SK-N-SH (cell line): ENCODE measurements at regions not wholly inside any gene's neighbourhood (a gene's known extent, or its start where the extent isn't known, plus 50 kb on each side); places are given as distances from the start of the nearest gene placed in this dataset.

Experiments
- CTCF ChIA-PET: fragments of 300-600, 350-600 bp; formaldehyde crosslinking; extraction: SDS; loops from one replicate; lab custom pipeline; 2021; lab: Yijun Ruan, JAX
- POLR2A ChIA-PET: fragments of 350-600 bp; sonication (Branson Sonifier 250); formaldehyde crosslinking; extraction: SDS; loops from one replicate; lab custom pipeline; 2020; ENCODE audit warnings: antibody characterized with exemption, inconsistent platforms; lab: Yijun Ruan, JAX
- DNase-seq: peaks from one replicate; pipeline ENCODE4 v3.0.0; 2012
- H2AFZ ChIP-seq: fragments of 200-600 bp; sonication (generic); 2 replicates; pipeline ENCODE4 v1.8.1; 2016; ENCODE audit warnings: antibody characterized with exemption, mild to moderate bottlenecking, low read depth
- H3F3A ChIP-seq: fragments of 200-600 bp; sonication (generic); replicated peaks from 2 replicates; pipeline ENCODE3; 2016; ENCODE audit warnings: antibody characterized with exemption, mild to moderate bottlenecking; ENCODE audit not compliant: insufficient read depth
- H3K27ac ChIP-seq, 2 experiments: fragments of 200-500 bp in 1 of 2; fragments of 200-600 bp in 1 of 2; sonication (Bioruptor generic) in 1 of 2; sonication (generic), shearing (Covaris generic) in 1 of 2; 2 replicates each; pipeline versions ENCODE4 v1.5.1 to v1.6.1; 2014 to 2016; ENCODE audit warnings: low read depth in 2 of 2, inconsistent platforms in 1 of 2, low read length in 1 of 2, mild to moderate bottlenecking in 1 of 2, mixed read lengths in 1 of 2
- H3K27me3 ChIP-seq: fragments of 200-600 bp; sonication (generic), shearing (Covaris generic); 2 replicates; pipeline ENCODE4 v1.6.1; 2016; ENCODE audit warnings: mixed run types; ENCODE audit not compliant: insufficient read depth
- H3K36me3 ChIP-seq, 2 experiments: fragments of 200-500 bp in 1 of 2; fragments of 200-600 bp in 1 of 2; sonication (Bioruptor generic) in 1 of 2; sonication (generic) in 1 of 2; replicated peaks in 1 of 2; 2 replicates each; pipeline versions ENCODE3 to v1.5.1; 2014 to 2016; ENCODE audit warnings: low read length in 1 of 2, mild to moderate bottlenecking in 1 of 2; ENCODE audit not compliant: insufficient read depth in 2 of 2, control insufficient read depth in 1 of 2
- H3K4me1 ChIP-seq, 2 experiments: fragments of 200-500 bp in 1 of 2; fragments of 200-600 bp in 1 of 2; sonication (Bioruptor generic) in 1 of 2; sonication (generic), shearing (Covaris generic) in 1 of 2; 2 replicates each; pipeline versions ENCODE4 v1.5.1 to v1.6.1; 2014 to 2016; ENCODE audit warnings: low read depth in 1 of 2, low read length in 1 of 2, mixed run types in 1 of 2; ENCODE audit not compliant: insufficient read depth in 2 of 2, control insufficient read depth in 1 of 2
- H3K4me2 ChIP-seq: fragments of 200-600 bp; sonication (generic), shearing (Covaris generic); 2 replicates; pipeline ENCODE4 v1.6.1; 2017; ENCODE audit warnings: mixed run types
- H3K4me3 ChIP-seq, 2 experiments: fragments of 200-500 bp in 1 of 2; fragments of 200-600 bp in 1 of 2; sonication (Bioruptor generic) in 1 of 2; sonication (generic), shearing (Covaris generic) in 1 of 2; 2 replicates each; pipeline versions ENCODE4 v1.5.1 to v1.8.1; 2014 to 2016; ENCODE audit warnings: low read depth in 2 of 2, inconsistent platforms in 1 of 2, low read length in 1 of 2, mild to moderate bottlenecking in 1 of 2, mixed read lengths in 1 of 2, moderate library complexity in 1 of 2
- H3K79me2 ChIP-seq: fragments of 200-600 bp; sonication (generic); 2 replicates; pipeline ENCODE4 v1.8.1; 2017; ENCODE audit warnings: mild to moderate bottlenecking; ENCODE audit not compliant: insufficient read depth
- H3K9ac ChIP-seq: fragments of 200-600 bp; sonication (generic); 2 replicates; pipeline ENCODE4 v1.6.1; 2017; ENCODE audit warnings: mixed run types
- H3K9me2 ChIP-seq: fragments of 200-600 bp; sonication (generic); 2 replicates; pipeline ENCODE4 v1.6.1; 2017; ENCODE audit warnings: mixed run types
- H3K9me3 ChIP-seq: fragments of 200-600 bp; sonication (generic); 2 replicates; pipeline ENCODE4 v1.6.1; 2017; ENCODE audit warnings: mixed run types, mild to moderate bottlenecking, moderate library complexity
- H4K20me1 ChIP-seq: fragments of 200-600 bp; sonication (generic); 2 replicates; pipeline ENCODE4 v1.6.1; 2017; ENCODE audit warnings: mild to moderate bottlenecking, mixed run types; ENCODE audit not compliant: insufficient read depth
- EZH2phosphoT487 ChIP-seq: fragments of 200-600 bp; sonication (generic); IDR thresholded peaks from 2 replicates; pipeline ENCODE4 v1.6.1; 2017; ENCODE audit warnings: low read depth, mixed run types, mild to moderate bottlenecking, antibody characterized with exemption, moderate library complexity, borderline replicate concordance
- FOXM1 ChIP-seq: IDR thresholded peaks from 2 replicates; pipeline ENCODE4 v1.4.0; 2012; ENCODE audit warnings: low read depth, mild to moderate bottlenecking
- GABPA ChIP-seq: IDR thresholded peaks from 2 replicates; pipeline ENCODE4 v1.4.0; 2012; ENCODE audit warnings: low read depth, mild to moderate bottlenecking
- IRF3 ChIP-seq: fragments of 150-350 bp; IDR thresholded peaks from 2 replicates; pipeline ENCODE4 v1.6.1; 2016; ENCODE audit warnings: mild to moderate bottlenecking, low read depth, low read length
- MXI1 ChIP-seq: IDR thresholded peaks from 2 replicates; pipeline ENCODE4 v1.6.1; 2012; ENCODE audit warnings: mild to moderate bottlenecking, low read depth, low read length, improper control_type of control experiment
- PBX3 ChIP-seq: IDR thresholded peaks from 2 replicates; pipeline ENCODE4; 2012
- POLR2AphosphoS5 ChIP-seq: IDR thresholded peaks from 2 replicates; pipeline ENCODE4 v1.6.1; 2012; ENCODE audit warnings: low read depth, low read length
- RAD21 ChIP-seq: IDR thresholded peaks from 2 replicates; pipeline ENCODE4 v1.6.1; 2012; ENCODE audit warnings: mild to moderate bottlenecking, low read length
- REST ChIP-seq: IDR thresholded peaks from 2 replicates; pipeline ENCODE4 v1.6.1; 2012; ENCODE audit warnings: mild to moderate bottlenecking, low read depth, low read length, moderate library complexity
- RXRA ChIP-seq: IDR thresholded peaks from 2 replicates; pipeline ENCODE4 v1.4.0; 2012; ENCODE audit warnings: low read depth, mild to moderate bottlenecking, borderline replicate concordance
- SMC3 ChIP-seq: IDR thresholded peaks from 2 replicates; pipeline ENCODE4 v1.6.1; 2012; ENCODE audit warnings: low read depth, low read length, improper control_type of control experiment
- TAF1 ChIP-seq: IDR thresholded peaks from 2 replicates; pipeline ENCODE4 v1.6.1; 2012; ENCODE audit warnings: low read depth, mild to moderate bottlenecking, low read length, moderate library complexity, borderline replicate concordance
- WGBS: methylation state at CpG from one replicate; pipeline ENCODE4 v1.1.6; 2017; ENCODE audit warnings: low lambda C conversion rate; 5-methylcytosine and 5-hydroxymethylcytosine counted together
- TF ChIP-seq, protein P1 (sequence below): fragments of 200-600 bp; sonication (generic); IDR thresholded peaks from 2 replicates; pipeline ENCODE4 v1.6.1; 2017; ENCODE audit warnings: antibody characterized with exemption, mild to moderate bottlenecking, moderate library complexity
- TF ChIP-seq, protein P2 (sequence below): fragments of 150-350 bp; IDR thresholded peaks from 2 replicates; pipeline ENCODE4 v1.6.1; 2017; ENCODE audit warnings: antibody characterized with exemption, low read length, low read depth, borderline replicate concordance
- TF ChIP-seq, protein P3 (sequence below): IDR thresholded peaks from 2 replicates; pipeline ENCODE4 v1.4.0; 2012; ENCODE audit warnings: low read depth, borderline replicate concordance

GRCh38 chr1:30258876-30259275 lies 464.5 kb downstream of the MATN1 start:
- Histone ChIP-seq H3K4me2 (no peak overlapping the region), H3F3A (no peaks in the 10 kb centered on the region), H3K27me3 (no peaks in the 10 kb centered on the region), H3K9me3 (no peaks in the 10 kb centered on the region), H3K27ac (no peak overlapping the region), H3K4me1 (peaks cover 0 to 6% of the 10 kb centered on the region in 2 experiments; a peak in 2 of 4 replicates), H3K9me2 (no peaks in the 10 kb centered on the region), H3K36me3 (no peaks in the 10 kb centered on the region), H4K20me1 (no peaks in the 10 kb centered on the region), H3K4me3 (no peak overlapping the region), H3K79me2 (no peaks in the 10 kb centered on the region), H2AFZ (no peak overlapping the region), H3K9ac (no peak overlapping the region)
- CTCF ChIA-PET = no interaction called here
- TF ChIP-seq SMC3 = no peak
- TF ChIP-seq FOXM1 = no peak
- TF ChIP-seq POLR2AphosphoS5 = no peak
- no peak for TF ChIP-seq GABPA
- TF ChIP-seq PBX3 = no peak
- TF ChIP-seq MXI1 = no peak
- TF ChIP-seq, protein P1, sequence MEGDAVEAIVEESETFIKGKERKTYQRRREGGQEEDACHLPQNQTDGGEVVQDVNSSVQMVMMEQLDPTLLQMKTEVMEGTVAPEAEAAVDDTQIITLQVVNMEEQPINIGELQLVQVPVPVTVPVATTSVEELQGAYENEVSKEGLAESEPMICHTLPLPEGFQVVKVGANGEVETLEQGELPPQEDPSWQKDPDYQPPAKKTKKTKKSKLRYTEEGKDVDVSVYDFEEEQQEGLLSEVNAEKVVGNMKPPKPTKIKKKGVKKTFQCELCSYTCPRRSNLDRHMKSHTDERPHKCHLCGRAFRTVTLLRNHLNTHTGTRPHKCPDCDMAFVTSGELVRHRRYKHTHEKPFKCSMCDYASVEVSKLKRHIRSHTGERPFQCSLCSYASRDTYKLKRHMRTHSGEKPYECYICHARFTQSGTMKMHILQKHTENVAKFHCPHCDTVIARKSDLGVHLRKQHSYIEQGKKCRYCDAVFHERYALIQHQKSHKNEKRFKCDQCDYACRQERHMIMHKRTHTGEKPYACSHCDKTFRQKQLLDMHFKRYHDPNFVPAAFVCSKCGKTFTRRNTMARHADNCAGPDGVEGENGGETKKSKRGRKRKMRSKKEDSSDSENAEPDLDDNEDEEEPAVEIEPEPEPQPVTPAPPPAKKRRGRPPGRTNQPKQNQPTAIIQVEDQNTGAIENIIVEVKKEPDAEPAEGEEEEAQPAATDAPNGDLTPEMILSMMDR = no peak
- TF ChIP-seq, protein P2, sequence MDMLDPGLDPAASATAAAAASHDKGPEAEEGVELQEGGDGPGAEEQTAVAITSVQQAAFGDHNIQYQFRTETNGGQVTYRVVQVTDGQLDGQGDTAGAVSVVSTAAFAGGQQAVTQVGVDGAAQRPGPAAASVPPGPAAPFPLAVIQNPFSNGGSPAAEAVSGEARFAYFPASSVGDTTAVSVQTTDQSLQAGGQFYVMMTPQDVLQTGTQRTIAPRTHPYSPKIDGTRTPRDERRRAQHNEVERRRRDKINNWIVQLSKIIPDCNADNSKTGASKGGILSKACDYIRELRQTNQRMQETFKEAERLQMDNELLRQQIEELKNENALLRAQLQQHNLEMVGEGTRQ = no peak
- no peak for TF ChIP-seq TAF1
- TF ChIP-seq, protein P3, sequence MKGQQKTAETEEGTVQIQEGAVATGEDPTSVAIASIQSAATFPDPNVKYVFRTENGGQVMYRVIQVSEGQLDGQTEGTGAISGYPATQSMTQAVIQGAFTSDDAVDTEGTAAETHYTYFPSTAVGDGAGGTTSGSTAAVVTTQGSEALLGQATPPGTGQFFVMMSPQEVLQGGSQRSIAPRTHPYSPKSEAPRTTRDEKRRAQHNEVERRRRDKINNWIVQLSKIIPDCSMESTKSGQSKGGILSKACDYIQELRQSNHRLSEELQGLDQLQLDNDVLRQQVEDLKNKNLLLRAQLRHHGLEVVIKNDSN = no peak
- no peak for TF ChIP-seq RXRA
- no peak for TF ChIP-seq EZH2phosphoT487
- no peak for TF ChIP-seq REST
- TF ChIP-seq RAD21 = no peak
- no peak for TF ChIP-seq IRF3
- POLR2A ChIA-PET = no interaction called here
- DNase-seq = no peak
- WGBS = 26% methylated on average over 4 of the region's 4 CpGs
